ENCODE measurements at regions not wholly inside any gene's neighbourhood (a gene's known extent, or its start where the extent isn't known, plus 50 kb on each side); places are given as distances from the start of the nearest gene placed in this dataset.

- H3K27ac Mint-ChIP-seq, result no peak overlapping the region
- Histone ChIP-seq H3K36me3 (ENCODE audit: control insufficient read depth, insufficient read depth, low read length) (no peaks in the 10 kb centered on the region), H3K27me3 (ENCODE audit: control insufficient read depth, insufficient read depth, low read length) (no peaks in the 10 kb centered on the region), H3K27ac (ENCODE audit: insufficient read depth, low read length, poor library complexity, severe bottlenecking) (no peak overlapping the region), H3K4me3 (ENCODE audit: low read depth, low read length) (no peak overlapping the region), H3K4me1 (ENCODE audit: control insufficient read depth, insufficient read depth, low read length, poor library complexity, severe bottlenecking) (no peaks in the 10 kb centered on the region), H3K9me3 (ENCODE audit: control insufficient read depth in 2 of 2, low read length in 2 of 2) (no peaks in the 10 kb centered on the region)
- H3K4me3 Mint-ChIP-seq, result no peak overlapping the region
- ATAC-seq (ENCODE audit: low read depth in 2 of 2) (no peak), DNase-seq (no peak)
- no peaks in the 10 kb centered on the region for H3K9me3 Mint-ChIP-seq
- no peaks in the 10 kb centered on the region for H3K36me3 Mint-ChIP-seq
- H3K27me3 Mint-ChIP-seq, result no peaks in the 10 kb centered on the region
- H3K4me1 Mint-ChIP-seq, result peaks cover 0 to 6% (median 2%) of the 10 kb centered on the region in 4 donors
Measured at GRCh38 chr7:431041-431440, 88.6 kb downstream of the PDGFA start.

GRCh38 chr7:431658-432111 lies 88.0 kb downstream of the PDGFA start:
- Mint-ChIP-seq H3K27me3 (no peaks in the 10 kb centered on the region), H3K4me3 (no peak overlapping the region), H3K27ac (no peak overlapping the region), H3K4me1 (peaks cover 0 to 6% (median 2%) of the 10 kb centered on the region in 4 donors), H3K36me3 (no peaks in the 10 kb centered on the region), H3K9me3 (no peaks in the 10 kb centered on the region)
- ATAC-seq (ENCODE audit: low read depth in 2 of 2) (no peak), DNase-seq (no peak)
- no peaks in the 10 kb centered on the region for H3K36me3 ChIP-seq (ENCODE audit: control insufficient read depth, insufficient read depth, low read length)
- H3K9me3 ChIP-seq (ENCODE audit: control insufficient read depth in 2 of 2, low read length in 2 of 2), result no peaks in the 10 kb centered on the region
- no peaks in the 10 kb centered on the region for H3K27me3 ChIP-seq (ENCODE audit: control insufficient read depth, insufficient read depth, low read length)
- H3K4me1 ChIP-seq (ENCODE audit: control insufficient read depth, insufficient read depth, low read length, poor library complexity, severe bottlenecking), result no peaks in the 10 kb centered on the region
- H3K4me3 ChIP-seq (ENCODE audit: low read depth, low read length), result no peak overlapping the region
- H3K27ac ChIP-seq (ENCODE audit: insufficient read depth, low read length, poor library complexity, severe bottlenecking), result no peak overlapping the region

- Mint-ChIP-seq H3K4me3 (no peak overlapping the region), H3K4me1 (peaks cover 0 to 6% (median 2%) of the 10 kb centered on the region in 4 donors), H3K36me3 (no peaks in the 10 kb centered on the region), H3K9me3 (no peaks in the 10 kb centered on the region), H3K27me3 (no peaks in the 10 kb centered on the region), H3K27ac (no peak overlapping the region)
- Histone ChIP-seq H3K4me1 (ENCODE audit: control insufficient read depth, insufficient read depth, low read length, poor library complexity, severe bottlenecking) (no peaks in the 10 kb centered on the region), H3K9me3 (ENCODE audit: control insufficient read depth in 2 of 2, low read length in 2 of 2) (no peaks in the 10 kb centered on the region), H3K4me3 (ENCODE audit: low read depth, low read length) (no peak overlapping the region), H3K27me3 (ENCODE audit: control insufficient read depth, insufficient read depth, low read length) (no peaks in the 10 kb centered on the region), H3K27ac (ENCODE audit: insufficient read depth, low read length, poor library complexity, severe bottlenecking) (no peak overlapping the region), H3K36me3 (ENCODE audit: control insufficient read depth, insufficient read depth, low read length) (no peaks in the 10 kb centered on the region)
- DNase-seq, result no peak
- no peak for ATAC-seq (ENCODE audit: low read depth in 2 of 2)
Measured at GRCh38 chr7:432256-432655, 87.4 kb downstream of the PDGFA start.

DNA sequence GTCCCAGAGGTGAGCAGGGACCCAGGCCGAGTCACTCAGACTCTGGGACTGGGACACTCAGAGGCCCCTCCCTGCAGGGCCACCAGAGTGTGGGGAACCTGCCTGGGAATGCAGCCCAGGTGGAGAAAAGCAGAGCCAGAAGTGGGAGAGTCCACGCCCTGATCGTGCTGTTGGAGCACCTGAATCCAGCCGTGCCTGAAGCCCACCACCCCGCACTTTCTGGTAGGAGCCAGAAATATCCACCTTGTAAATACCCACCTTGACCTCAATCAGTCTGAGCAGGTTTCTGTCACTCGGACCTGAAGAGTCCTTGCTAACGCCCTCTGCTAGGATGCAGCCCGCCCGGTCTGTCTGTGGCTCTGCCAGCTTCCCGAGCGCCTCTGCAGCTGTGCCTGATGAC lies 86.7 kb downstream of the PDGFA start:
- Histone ChIP-seq H3K36me3 (ENCODE audit: control insufficient read depth, insufficient read depth, low read length) (no peaks in the 10 kb centered on the region), H3K27me3 (ENCODE audit: control insufficient read depth, insufficient read depth, low read length) (no peaks in the 10 kb centered on the region), H3K4me1 (ENCODE audit: control insufficient read depth, insufficient read depth, low read length, poor library complexity, severe bottlenecking) (no peaks in the 10 kb centered on the region), H3K9me3 (ENCODE audit: control insufficient read depth in 2 of 2, low read length in 2 of 2) (no peaks in the 10 kb centered on the region), H3K27ac (ENCODE audit: insufficient read depth, low read length, poor library complexity, severe bottlenecking) (no peak overlapping the region), H3K4me3 (ENCODE audit: low read depth, low read length) (no peak overlapping the region)
- no peaks in the 10 kb centered on the region for H3K9me3 Mint-ChIP-seq
- H3K4me3 Mint-ChIP-seq, result no peak overlapping the region
- H3K4me1 Mint-ChIP-seq, result peaks cover 0 to 6% (median 2%) of the 10 kb centered on the region in 4 donors
- ATAC-seq (ENCODE audit: low read depth in 2 of 2) (no peak), DNase-seq (no peak)
- H3K36me3 Mint-ChIP-seq, result no peaks in the 10 kb centered on the region
- no peaks in the 10 kb centered on the region for H3K27me3 Mint-ChIP-seq
- no peak overlapping the region for H3K27ac Mint-ChIP-seq

DNA sequence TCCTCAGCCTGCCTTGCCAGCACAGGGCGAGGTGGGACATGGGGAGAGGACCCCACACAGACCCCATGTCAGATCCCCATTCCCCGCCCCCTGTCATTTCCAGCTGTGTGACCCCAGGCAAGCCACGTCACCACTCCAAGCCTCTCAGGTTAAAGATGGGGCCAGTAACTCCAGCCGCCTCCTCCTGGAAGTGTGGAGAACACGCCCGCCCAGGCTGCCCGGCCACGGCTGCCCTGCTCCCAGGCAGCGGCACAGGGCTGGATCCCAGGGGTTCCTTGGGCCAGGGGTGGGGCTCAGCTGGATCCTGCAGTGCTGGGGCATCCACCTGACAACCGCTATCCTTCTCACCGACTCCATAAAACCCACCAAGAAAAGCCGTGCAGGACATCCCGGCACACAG lies 86.1 kb downstream of the PDGFA start:
- no peak overlapping the region for H3K27ac Mint-ChIP-seq
- H3K27ac ChIP-seq (ENCODE audit: insufficient read depth, low read length, poor library complexity, severe bottlenecking), result no peak overlapping the region
- DNase-seq, result no peak

GRCh38 chr7:434891-435629 lies 84.6 kb downstream of the PDGFA start:
- Mint-ChIP-seq H3K27ac (peak overlapping the region in 1 of 3 donors; percentile 46), H3K4me1 (peaks cover 0 to 6% (median 2%) of the 10 kb centered on the region in 4 donors), H3K36me3 (no peaks in the 10 kb centered on the region), H3K27me3 (no peaks in the 10 kb centered on the region), H3K9me3 (no peaks in the 10 kb centered on the region), H3K4me3 (peak overlapping the region in 3 of 4 donors; percentile 22 to 82 (median 47))
- no peaks in the 10 kb centered on the region for H3K9me3 ChIP-seq (ENCODE audit: control insufficient read depth in 2 of 2, low read length in 2 of 2)
- no peaks in the 10 kb centered on the region for H3K4me1 ChIP-seq (ENCODE audit: control insufficient read depth, insufficient read depth, low read length, poor library complexity, severe bottlenecking)
- H3K4me3 ChIP-seq (ENCODE audit: low read depth, low read length), result no peak overlapping the region
- no peak overlapping the region for H3K27ac ChIP-seq (ENCODE audit: insufficient read depth, low read length, poor library complexity, severe bottlenecking)
- ATAC-seq (ENCODE audit: low read depth in 2 of 2), result no peak
- no peak for DNase-seq
- H3K27me3 ChIP-seq (ENCODE audit: control insufficient read depth, insufficient read depth, low read length), result no peaks in the 10 kb centered on the region
- H3K36me3 ChIP-seq (ENCODE audit: control insufficient read depth, insufficient read depth, low read length), result no peaks in the 10 kb centered on the region

More for the DNA sequence above, 86.1 kb downstream of the PDGFA start:
- H3K36me3 Mint-ChIP-seq, result no peaks in the 10 kb centered on the region
- Histone ChIP-seq H3K4me1 (ENCODE audit: control insufficient read depth, insufficient read depth, low read length, poor library complexity, severe bottlenecking) (no peaks in the 10 kb centered on the region), H3K4me3 (ENCODE audit: low read depth, low read length) (no peak overlapping the region), H3K9me3 (ENCODE audit: control insufficient read depth in 2 of 2, low read length in 2 of 2) (no peaks in the 10 kb centered on the region), H3K36me3 (ENCODE audit: control insufficient read depth, insufficient read depth, low read length) (no peaks in the 10 kb centered on the region), H3K27me3 (ENCODE audit: control insufficient read depth, insufficient read depth, low read length) (no peaks in the 10 kb centered on the region)
- H3K27me3 Mint-ChIP-seq, result no peaks in the 10 kb centered on the region
- peaks cover 0 to 6% (median 2%) of the 10 kb centered on the region in 4 donors for H3K4me1 Mint-ChIP-seq
- no peaks in the 10 kb centered on the region for H3K9me3 Mint-ChIP-seq
- H3K4me3 Mint-ChIP-seq, result no peak overlapping the region
- ATAC-seq (ENCODE audit: low read depth in 2 of 2), result no peak

- Histone ChIP-seq H3K4me1 (ENCODE audit: control insufficient read depth, insufficient read depth, low read length, poor library complexity, severe bottlenecking) (no peaks in the 10 kb centered on the region), H3K36me3 (ENCODE audit: control insufficient read depth, insufficient read depth, low read length) (no peaks in the 10 kb centered on the region), H3K4me3 (ENCODE audit: low read depth, low read length) (no peak overlapping the region), H3K27ac (ENCODE audit: insufficient read depth, low read length, poor library complexity, severe bottlenecking) (no peak overlapping the region), H3K9me3 (ENCODE audit: control insufficient read depth in 2 of 2, low read length in 2 of 2) (no peaks in the 10 kb centered on the region), H3K27me3 (ENCODE audit: control insufficient read depth, insufficient read depth, low read length) (no peaks in the 10 kb centered on the region)
- DNase-seq (no peak), ATAC-seq (ENCODE audit: low read depth in 2 of 2) (no peak)
- H3K27me3 Mint-ChIP-seq, result no peaks in the 10 kb centered on the region
- H3K27ac Mint-ChIP-seq, result peak overlapping the region in 1 of 3 donors; percentile 46
- H3K4me1 Mint-ChIP-seq, result peaks cover 0 to 6% (median 2%) of the 10 kb centered on the region in 4 donors
- H3K4me3 Mint-ChIP-seq, result no peak overlapping the region
- no peaks in the 10 kb centered on the region for H3K36me3 Mint-ChIP-seq
- H3K9me3 Mint-ChIP-seq, result no peaks in the 10 kb centered on the region
Measured at GRCh38 chr7:435630-436366, 83.8 kb downstream of the PDGFA start.
